ENCODE measurements at regions not wholly inside any gene's neighbourhood (a gene's known extent, or its start where the extent isn't known, plus 50 kb on each side); places are given as distances from the start of the nearest gene placed in this dataset.

GRCh38 chr4:162645381-162645780 is 481.6 kb upstream of the FSTL5 start:
- CTCF ChIA-PET, result interaction anchor here (0.9 kb wide), 1 partner anchor 11 kb away, joined by 3 read pairs; no protein-coding TSS in a partner anchor
- H3K4me3 Mint-ChIP-seq, result no peak overlapping the region
- no peaks in the 10 kb centered on the region for H3K36me3 Mint-ChIP-seq
- no peak for DNase-seq
- H3K27ac Mint-ChIP-seq, result no peak overlapping the region
- no peaks in the 10 kb centered on the region for H3K27me3 Mint-ChIP-seq
- H3K4me1 Mint-ChIP-seq, result no peaks in the 10 kb centered on the region
- H3K9me3 Mint-ChIP-seq, result peaks cover 5% of the 10 kb centered on the region

- CTCF ChIA-PET, result no interaction called here
- no peaks in the 10 kb centered on the region for H3K27me3 Mint-ChIP-seq
- H3K4me1 Mint-ChIP-seq, result no peaks in the 10 kb centered on the region
- no peak overlapping the region for H3K27ac Mint-ChIP-seq
- no peak overlapping the region for H3K4me3 Mint-ChIP-seq
- H3K36me3 Mint-ChIP-seq, result no peaks in the 10 kb centered on the region
- peaks cover 8% of the 10 kb centered on the region for H3K9me3 Mint-ChIP-seq
- no peak for DNase-seq
Measured at GRCh38 chr4:162644346-162644745, 480.5 kb upstream of the FSTL5 start.

DNA sequence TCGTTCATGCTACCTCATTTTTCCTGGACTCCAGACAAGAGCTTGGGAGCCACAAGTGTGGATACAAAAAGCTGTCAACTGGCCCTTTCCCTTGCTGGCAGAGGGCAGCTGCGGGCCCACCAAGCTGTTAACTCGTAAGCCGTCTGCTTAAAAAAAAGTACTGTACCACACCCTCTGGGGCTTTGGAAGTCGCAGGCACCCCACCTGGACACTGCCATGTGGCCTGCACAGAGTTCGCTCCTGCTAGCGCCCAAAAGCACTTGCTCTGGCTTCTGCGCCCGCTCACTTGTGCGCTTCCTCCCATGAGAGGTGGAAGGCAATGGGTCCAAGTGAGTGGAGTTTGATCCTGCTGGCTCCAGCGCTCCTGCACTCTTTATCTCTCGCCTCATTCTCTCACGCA is 476.4 kb upstream of the FSTL5 start:
- H3K4me3 Mint-ChIP-seq, result no peak overlapping the region

DNA sequence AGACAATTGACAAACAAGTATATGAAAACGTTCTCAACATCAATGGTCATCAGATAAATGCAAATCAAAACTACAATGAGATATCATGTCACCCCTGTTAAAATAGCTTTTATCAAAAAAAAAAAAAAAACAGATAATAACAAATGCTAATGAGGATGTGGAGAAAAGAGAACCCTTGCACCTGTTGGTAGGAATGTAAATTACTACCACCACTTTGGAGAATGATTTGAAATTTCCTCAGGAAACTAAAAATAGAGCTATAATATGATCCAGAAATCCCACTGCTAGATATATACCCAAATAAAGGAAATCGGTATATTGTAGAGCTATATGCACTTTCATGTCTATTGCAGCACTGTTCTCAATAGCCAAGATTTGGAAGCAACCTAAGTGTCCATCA is 470.6 kb upstream of the FSTL5 start:
- Mint-ChIP-seq H3K9me3 (no peaks in the 10 kb centered on the region), H3K36me3 (no peaks in the 10 kb centered on the region), H3K4me1 (no peaks in the 10 kb centered on the region), H3K4me3 (no peak overlapping the region), H3K27me3 (no peaks in the 10 kb centered on the region), H3K27ac (no peak overlapping the region)
- CTCF ChIA-PET, result interaction anchor here (1.0 kb wide), 1 partner anchor 11 kb away, joined by 3 read pairs; no protein-coding TSS in a partner anchor
- no peak for DNase-seq

More for the DNA sequence above, 476.4 kb upstream of the FSTL5 start:
- H3K27me3 Mint-ChIP-seq, result no peaks in the 10 kb centered on the region
- H3K36me3 Mint-ChIP-seq, result no peaks in the 10 kb centered on the region
- DNase-seq, result no peak
- H3K27ac Mint-ChIP-seq, result no peak overlapping the region
- H3K4me1 Mint-ChIP-seq, result no peaks in the 10 kb centered on the region
- CTCF ChIA-PET, result no interaction called here
- peaks cover 5% of the 10 kb centered on the region for H3K9me3 Mint-ChIP-seq

DNA sequence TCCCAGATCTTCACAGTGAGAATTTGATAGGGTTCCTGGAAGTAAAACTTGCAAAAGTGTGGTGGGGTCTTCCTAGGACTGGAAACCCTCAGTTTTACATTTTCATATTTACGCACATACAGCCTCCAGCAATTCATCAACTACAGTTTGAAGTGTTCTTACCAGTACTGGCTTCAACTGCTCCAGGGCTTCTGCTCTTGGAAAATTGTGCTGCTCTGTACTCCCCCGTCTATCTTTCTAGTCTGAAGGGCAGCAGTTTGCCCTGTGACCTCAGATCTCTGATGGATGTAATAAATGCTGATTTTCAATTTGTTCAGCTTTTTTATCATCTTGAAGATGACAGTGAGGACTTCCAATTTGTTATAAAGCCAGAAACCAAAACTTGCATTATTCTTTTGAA is 458.9 kb upstream of the FSTL5 start:
- H3K4me1 Mint-ChIP-seq, result no peaks in the 10 kb centered on the region
- no peaks in the 10 kb centered on the region for H3K36me3 Mint-ChIP-seq
- H3K27me3 Mint-ChIP-seq, result no peaks in the 10 kb centered on the region
- no peak overlapping the region for H3K27ac Mint-ChIP-seq
- H3K4me3 Mint-ChIP-seq, result no peak overlapping the region
- H3K9me3 Mint-ChIP-seq, result peaks cover 10% of the 10 kb centered on the region
- CTCF ChIA-PET, result no interaction called here
- DNase-seq, result no peak

GRCh38 chr4:162610116-162610515 is 446.3 kb upstream of the FSTL5 start:
- H3K4me3 Mint-ChIP-seq, result no peak overlapping the region
- H3K36me3 Mint-ChIP-seq, result no peaks in the 10 kb centered on the region

DNA sequence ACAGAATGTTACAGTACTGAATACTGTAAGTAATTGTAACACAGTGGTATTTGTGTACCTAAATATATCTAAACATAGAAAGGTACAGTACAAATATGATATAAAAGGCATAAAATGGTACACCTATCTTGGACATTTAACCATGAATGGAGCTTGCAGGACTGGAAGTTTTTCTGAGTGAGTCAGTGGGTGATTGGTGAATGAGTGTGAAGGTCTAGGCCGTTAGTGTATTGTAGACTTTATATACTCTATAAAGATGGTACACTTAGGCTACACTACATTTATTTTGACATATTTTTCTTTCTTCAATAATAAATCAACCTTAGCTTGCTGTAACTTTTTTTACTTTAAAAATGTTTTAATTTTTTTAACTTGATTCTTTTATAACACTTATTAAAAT is 422.5 kb upstream of the FSTL5 start:
- no peak for DNase-seq
- Mint-ChIP-seq H3K36me3 (no peaks in the 10 kb centered on the region), H3K4me3 (no peak overlapping the region), H3K27ac (no peak overlapping the region), H3K27me3 (no peaks in the 10 kb centered on the region), H3K4me1 (no peaks in the 10 kb centered on the region), H3K9me3 (no peaks in the 10 kb centered on the region)
- CTCF ChIA-PET, result no interaction called here

More at GRCh38 chr4:162610116-162610515, 446.3 kb upstream of the FSTL5 start:
- H3K9me3 Mint-ChIP-seq, result no peaks in the 10 kb centered on the region
- H3K4me1 Mint-ChIP-seq, result no peaks in the 10 kb centered on the region
- CTCF ChIA-PET, result no interaction called here
- no peak overlapping the region for H3K27ac Mint-ChIP-seq
- no peak for DNase-seq
- no peaks in the 10 kb centered on the region for H3K27me3 Mint-ChIP-seq

- Mint-ChIP-seq H3K27me3 (no peaks in the 10 kb centered on the region), H3K4me1 (no peaks in the 10 kb centered on the region), H3K9me3 (no peaks in the 10 kb centered on the region), H3K4me3 (no peak overlapping the region), H3K27ac (no peak overlapping the region), H3K36me3 (no peaks in the 10 kb centered on the region)
- DNase-seq, result no peak
- CTCF ChIA-PET, result no interaction called here
Measured at GRCh38 chr4:162582180-162582579, 418.4 kb upstream of the FSTL5 start.

GRCh38 chr4:162565730-162566129 is 401.9 kb upstream of the FSTL5 start:
- Mint-ChIP-seq H3K27ac (no peak overlapping the region), H3K4me1 (no peaks in the 10 kb centered on the region), H3K4me3 (no peak overlapping the region), H3K36me3 (no peaks in the 10 kb centered on the region), H3K27me3 (no peaks in the 10 kb centered on the region), H3K9me3 (no peaks in the 10 kb centered on the region)
- no peak for DNase-seq
- CTCF ChIA-PET, result no interaction called here

GRCh38 chr4:162560073-162560472 is 396.3 kb upstream of the FSTL5 start:
- Mint-ChIP-seq H3K27me3 (no peaks in the 10 kb centered on the region), H3K4me3 (no peak overlapping the region), H3K4me1 (no peaks in the 10 kb centered on the region), H3K27ac (no peak overlapping the region), H3K36me3 (no peaks in the 10 kb centered on the region), H3K9me3 (peaks cover under 1% of the 10 kb centered on the region)
- CTCF ChIA-PET, result no interaction called here
- no peak for DNase-seq

GRCh38 chr4:162557516-162558106 is 393.8 kb upstream of the FSTL5 start:
- Mint-ChIP-seq H3K27ac (no peak overlapping the region), H3K4me1 (no peaks in the 10 kb centered on the region), H3K4me3 (no peak overlapping the region), H3K27me3 (no peaks in the 10 kb centered on the region), H3K9me3 (peaks cover 4% of the 10 kb centered on the region), H3K36me3 (no peaks in the 10 kb centered on the region)
- CTCF ChIA-PET, result no interaction called here
- DNase-seq, result no peak

- Mint-ChIP-seq H3K9me3 (peaks cover 10% of the 10 kb centered on the region), H3K4me1 (no peaks in the 10 kb centered on the region), H3K27ac (no peak overlapping the region), H3K36me3 (no peaks in the 10 kb centered on the region), H3K27me3 (no peaks in the 10 kb centered on the region), H3K4me3 (no peak overlapping the region)
- CTCF ChIA-PET, result no interaction called here
- DNase-seq, result no peak
Measured at GRCh38 chr4:162535121-162535520, 371.3 kb upstream of the FSTL5 start.

DNA sequence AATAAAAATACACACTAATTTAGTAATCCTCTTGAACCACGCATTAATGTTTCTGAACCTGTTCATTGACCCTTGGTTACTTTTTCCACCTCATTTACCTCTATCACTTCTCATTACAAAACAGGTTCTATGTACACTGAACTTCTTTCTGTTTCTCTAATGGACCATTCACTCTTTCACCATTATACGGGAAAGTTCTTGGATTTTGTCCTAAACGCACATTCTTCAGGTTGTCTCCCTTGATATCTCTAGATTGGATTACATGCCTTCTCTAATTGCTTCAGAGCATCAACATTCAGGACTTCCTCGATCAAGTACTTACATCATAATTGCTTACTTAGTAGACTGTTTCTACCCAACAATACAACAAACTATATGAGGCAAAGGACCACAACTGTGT is 359.4 kb upstream of the FSTL5 start:
- no peaks in the 10 kb centered on the region for H3K36me3 Mint-ChIP-seq
- no peaks in the 10 kb centered on the region for H3K4me1 Mint-ChIP-seq
- CTCF ChIA-PET, result no interaction called here
- H3K27ac Mint-ChIP-seq, result no peak overlapping the region
- no peak overlapping the region for H3K4me3 Mint-ChIP-seq
- peaks cover 2% of the 10 kb centered on the region for H3K9me3 Mint-ChIP-seq
- no peaks in the 10 kb centered on the region for H3K27me3 Mint-ChIP-seq
- DNase-seq, result no peak

GRCh38 chr4:162522724-162523123 is 358.9 kb upstream of the FSTL5 start:
- Mint-ChIP-seq H3K9me3 (peaks cover 2% of the 10 kb centered on the region), H3K36me3 (no peaks in the 10 kb centered on the region), H3K27ac (no peak overlapping the region), H3K4me3 (no peak overlapping the region), H3K27me3 (no peaks in the 10 kb centered on the region), H3K4me1 (no peaks in the 10 kb centered on the region)
- CTCF ChIA-PET, result no interaction called here
- DNase-seq, result no peak

GRCh38 chr4:162510937-162511336 is 347.1 kb upstream of the FSTL5 start:
- Mint-ChIP-seq H3K4me3 (no peak overlapping the region), H3K9me3 (no peaks in the 10 kb centered on the region), H3K36me3 (no peaks in the 10 kb centered on the region), H3K27me3 (no peaks in the 10 kb centered on the region), H3K27ac (no peak overlapping the region), H3K4me1 (no peaks in the 10 kb centered on the region)
- CTCF ChIA-PET, result no interaction called here
- DNase-seq, result no peak

DNA sequence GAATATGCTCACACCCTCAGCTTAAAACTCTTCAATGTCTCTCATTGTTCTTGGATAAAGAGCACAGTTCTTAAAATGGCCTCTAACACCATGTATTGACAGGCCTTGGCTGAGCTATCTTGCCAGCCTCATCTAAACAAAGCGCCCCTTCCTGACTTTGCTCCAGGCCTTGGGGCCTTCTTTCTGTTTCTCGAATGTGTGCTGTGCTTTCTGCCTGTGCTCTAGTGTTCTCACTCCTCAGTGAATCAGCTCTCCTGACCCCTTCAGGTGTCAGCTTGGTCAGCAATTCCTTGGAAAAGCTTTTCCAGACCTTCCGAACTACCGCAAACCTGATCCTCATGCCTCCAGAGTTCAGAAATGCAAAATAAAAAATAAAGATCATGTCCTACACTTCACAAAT is 346.3 kb upstream of the FSTL5 start:
- Mint-ChIP-seq H3K9me3 (no peaks in the 10 kb centered on the region), H3K27ac (no peak overlapping the region)

More for the DNA sequence above, 346.3 kb upstream of the FSTL5 start:
- Mint-ChIP-seq H3K4me1 (no peaks in the 10 kb centered on the region), H3K36me3 (no peaks in the 10 kb centered on the region), H3K4me3 (no peak overlapping the region), H3K27me3 (no peaks in the 10 kb centered on the region)
- DNase-seq, result no peak
- CTCF ChIA-PET, result no interaction called here

Measured in activated naive CD4-positive, alpha-beta T cell treated with anti-CD3 and anti-CD28 coated beads, Interleukin-2, amount 10 ng/mL, durations not matched to agents 7 days and 5 days (primary cell).